ENCODE measurements at regions not wholly inside any gene's neighbourhood (a gene's known extent, or its start where the extent isn't known, plus 50 kb on each side); places are given as distances from the start of the nearest gene placed in this dataset.

DNA sequence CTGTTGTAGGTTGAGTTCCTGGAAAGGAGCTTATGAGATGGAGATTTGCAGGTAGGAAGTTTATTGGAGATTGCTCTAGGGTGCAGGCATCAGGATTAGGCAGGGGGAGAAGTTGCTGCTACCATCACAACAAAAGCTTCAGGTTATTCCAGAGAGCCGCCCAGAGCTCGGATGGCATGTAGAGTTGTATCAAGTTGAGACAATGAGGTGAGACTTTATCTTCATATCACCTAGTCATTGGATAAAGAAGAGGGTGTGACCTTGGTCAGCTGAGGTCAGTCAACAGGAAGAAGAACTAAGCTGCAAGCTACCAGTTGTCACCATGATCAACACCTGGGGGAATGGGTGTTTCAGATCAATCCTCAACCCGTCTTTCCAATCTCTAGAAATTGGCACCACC is 342.0 kb downstream of the RFC3 start:
- ATAC-seq (ENCODE audit: low read depth) (no peak), DNase-seq (no peak)
- Histone ChIP-seq H3K36me3 (ENCODE audit: control insufficient read depth, insufficient read depth, low read length) (no peaks in the 10 kb centered on the region), H3K4me2 (ENCODE audit: low read depth, low read length) (no peak overlapping the region), H3K14ac (replicated peaks; ENCODE audit: low read depth, low read length) (no peak overlapping the region), H3K79me1 (ENCODE audit: low read depth in 1 of 2, low read length in 2 of 2) (no peaks in the 10 kb centered on the region), H2BK120ac (ENCODE audit: low read depth, low read length) (no peak overlapping the region), H3K4ac (ENCODE audit: low read depth, low read length) (no peak overlapping the region), H3K23ac (ENCODE audit: low read depth, low read length) (no peak overlapping the region), H2BK15ac (ENCODE audit: low read depth, low read length) (no peak overlapping the region), H2BK20ac (ENCODE audit: low read depth, low read length) (no peak overlapping the region), H3K9me1 (ENCODE audit: insufficient read depth, low read length) (0 out of 2 replicates have a peak, but pooled peaks cover 7% of the 10 kb centered on the region), H2AFZ (replicated peaks; ENCODE audit: low read length, poor library complexity) (no peak overlapping the region), H2AK9ac (replicated peaks; ENCODE audit: low read depth, low read length, poor library complexity) (no peak overlapping the region), H3K9ac (ENCODE audit: low read depth, low read length) (no peak overlapping the region), H3K4me3 (ENCODE audit: insufficient read depth, low read depth, low read length) (no peak overlapping the region), H3K27me3 (ENCODE audit: control insufficient read depth, insufficient read depth, low read length) (no peaks in the 10 kb centered on the region), H3K56ac (ENCODE audit: extremely low read depth, insufficient read depth, low read length) (no peak overlapping the region), H3K18ac (ENCODE audit: low read depth, low read length) (no peak overlapping the region), H3K9me3 (ENCODE audit: control insufficient read depth, insufficient read depth, low read length) (no peaks in the 10 kb centered on the region), H4K91ac (ENCODE audit: insufficient read depth, low read depth, low read length) (no peak overlapping the region), H4K5ac (ENCODE audit: low read depth, low read length) (no peak overlapping the region), H4K20me1 (ENCODE audit: insufficient read depth, low read length) (no peaks in the 10 kb centered on the region), H4K8ac (ENCODE audit: low read depth in 2 of 2, low read length in 2 of 2) (no peak overlapping the region), H3K4me1 (ENCODE audit: control insufficient read depth, insufficient read depth, low read length) (peaks cover 10% of the 10 kb centered on the region), H2AK5ac (ENCODE audit: low read depth, low read length) (no peak overlapping the region), H2BK5ac (ENCODE audit: low read depth, low read length, poor library complexity, severe bottlenecking) (no peak overlapping the region), H3K27ac (ENCODE audit: insufficient read depth, low read length) (no peak overlapping the region)
- ChIA-PET CTCF (interaction anchor here (0.5 kb wide), 1 partner anchor 751 kb away, joined by 4 read pairs; no protein-coding TSS in a partner anchor), POLR2A (ENCODE audit: unreplicated experiment) (no interaction called here)
- BruUV-seq (replicated peaks) = no TSS peak
- intact Hi-C loops (cut with micrococcal nuclease) (loop anchor here (5.0 kb wide), 1 partner anchor 37 kb away; no protein-coding TSS in a partner anchor), in situ Hi-C loops (cut with MboI; ENCODE audit: low sequenced_read_pairs) (no loop called here), dilution Hi-C loops (cut with HindIII; ENCODE audit: low sequenced_read_pairs, unreplicated experiment) (no loop called here)
- WGBS, 2 experiments (ENCODE audit: extremely low coverage in 2 of 2, insufficient read length in 1 of 2) = no CpG with 5 or more reads among the region's 3 CpGs
- TF ChIP-seq, protein P1, sequence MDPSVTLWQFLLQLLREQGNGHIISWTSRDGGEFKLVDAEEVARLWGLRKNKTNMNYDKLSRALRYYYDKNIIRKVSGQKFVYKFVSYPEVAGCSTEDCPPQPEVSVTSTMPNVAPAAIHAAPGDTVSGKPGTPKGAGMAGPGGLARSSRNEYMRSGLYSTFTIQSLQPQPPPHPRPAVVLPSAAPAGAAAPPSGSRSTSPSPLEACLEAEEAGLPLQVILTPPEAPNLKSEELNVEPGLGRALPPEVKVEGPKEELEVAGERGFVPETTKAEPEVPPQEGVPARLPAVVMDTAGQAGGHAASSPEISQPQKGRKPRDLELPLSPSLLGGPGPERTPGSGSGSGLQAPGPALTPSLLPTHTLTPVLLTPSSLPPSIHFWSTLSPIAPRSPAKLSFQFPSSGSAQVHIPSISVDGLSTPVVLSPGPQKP (IDR thresholded peaks at IDR 0.05; ENCODE audit: borderline replicate concordance, low read depth, low read length) = no peak
- TF ChIP-seq CEBPB (IDR thresholded peaks at IDR 0.05; ENCODE audit: low read depth, low read length) (no peak), MXI1 (IDR thresholded peaks at IDR 0.05; ENCODE audit: borderline replicate concordance, low read depth, low read length) (no peak), RCOR1 (IDR thresholded peaks at IDR 0.05; ENCODE audit: insufficient replicate concordance, low read length) (no peak), MAFK (IDR thresholded peaks at IDR 0.05; ENCODE audit: low read depth, low read length) (no peak), POLR2A (IDR thresholded peaks at IDR 0.05; ENCODE audit: low read depth, low read length) (no peak), SMC3 (IDR thresholded peaks at IDR 0.05; ENCODE audit: low read depth, low read length) (no peak), BHLHE40 (IDR thresholded peaks at IDR 0.05; ENCODE audit: low read depth, low read length) (no peak)
- TF ChIP-seq, protein P2, sequence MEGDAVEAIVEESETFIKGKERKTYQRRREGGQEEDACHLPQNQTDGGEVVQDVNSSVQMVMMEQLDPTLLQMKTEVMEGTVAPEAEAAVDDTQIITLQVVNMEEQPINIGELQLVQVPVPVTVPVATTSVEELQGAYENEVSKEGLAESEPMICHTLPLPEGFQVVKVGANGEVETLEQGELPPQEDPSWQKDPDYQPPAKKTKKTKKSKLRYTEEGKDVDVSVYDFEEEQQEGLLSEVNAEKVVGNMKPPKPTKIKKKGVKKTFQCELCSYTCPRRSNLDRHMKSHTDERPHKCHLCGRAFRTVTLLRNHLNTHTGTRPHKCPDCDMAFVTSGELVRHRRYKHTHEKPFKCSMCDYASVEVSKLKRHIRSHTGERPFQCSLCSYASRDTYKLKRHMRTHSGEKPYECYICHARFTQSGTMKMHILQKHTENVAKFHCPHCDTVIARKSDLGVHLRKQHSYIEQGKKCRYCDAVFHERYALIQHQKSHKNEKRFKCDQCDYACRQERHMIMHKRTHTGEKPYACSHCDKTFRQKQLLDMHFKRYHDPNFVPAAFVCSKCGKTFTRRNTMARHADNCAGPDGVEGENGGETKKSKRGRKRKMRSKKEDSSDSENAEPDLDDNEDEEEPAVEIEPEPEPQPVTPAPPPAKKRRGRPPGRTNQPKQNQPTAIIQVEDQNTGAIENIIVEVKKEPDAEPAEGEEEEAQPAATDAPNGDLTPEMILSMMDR (conservative IDR thresholded peaks at IDR 0.05; ENCODE audit: low read depth, low read length) = no peak

All from IMR-90 (cell line).